ENCODE measurements at regions not wholly inside any gene's neighbourhood (a gene's known extent, or its start where the extent isn't known, plus 50 kb on each side); places are given as distances from the start of the nearest gene placed in this dataset.

DNA sequence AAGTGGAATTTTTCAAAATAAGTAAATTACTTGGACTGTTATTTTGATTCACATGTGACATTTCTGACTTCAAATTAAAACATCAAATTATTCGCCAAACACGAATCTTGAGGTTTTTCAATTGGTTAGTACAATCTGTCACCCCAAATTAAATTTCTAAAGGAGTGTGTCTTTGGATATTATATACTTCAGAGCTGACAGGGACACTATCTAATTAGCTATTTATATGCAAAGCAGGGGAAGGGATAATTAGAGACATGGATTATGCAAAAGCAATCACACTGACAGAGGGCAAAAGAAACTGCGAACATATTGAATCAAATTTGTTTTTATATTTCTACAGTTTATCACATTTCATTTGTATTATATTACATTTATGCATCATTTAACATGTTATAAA is 433.0 kb downstream of the KIF2B start:
- no peak for TF ChIP-seq EP300 (IDR thresholded peaks at IDR 0.05)
- TF ChIP-seq POLR2A (IDR thresholded peaks at IDR 0.05): no peak
- TF ChIP-seq, protein P1, sequence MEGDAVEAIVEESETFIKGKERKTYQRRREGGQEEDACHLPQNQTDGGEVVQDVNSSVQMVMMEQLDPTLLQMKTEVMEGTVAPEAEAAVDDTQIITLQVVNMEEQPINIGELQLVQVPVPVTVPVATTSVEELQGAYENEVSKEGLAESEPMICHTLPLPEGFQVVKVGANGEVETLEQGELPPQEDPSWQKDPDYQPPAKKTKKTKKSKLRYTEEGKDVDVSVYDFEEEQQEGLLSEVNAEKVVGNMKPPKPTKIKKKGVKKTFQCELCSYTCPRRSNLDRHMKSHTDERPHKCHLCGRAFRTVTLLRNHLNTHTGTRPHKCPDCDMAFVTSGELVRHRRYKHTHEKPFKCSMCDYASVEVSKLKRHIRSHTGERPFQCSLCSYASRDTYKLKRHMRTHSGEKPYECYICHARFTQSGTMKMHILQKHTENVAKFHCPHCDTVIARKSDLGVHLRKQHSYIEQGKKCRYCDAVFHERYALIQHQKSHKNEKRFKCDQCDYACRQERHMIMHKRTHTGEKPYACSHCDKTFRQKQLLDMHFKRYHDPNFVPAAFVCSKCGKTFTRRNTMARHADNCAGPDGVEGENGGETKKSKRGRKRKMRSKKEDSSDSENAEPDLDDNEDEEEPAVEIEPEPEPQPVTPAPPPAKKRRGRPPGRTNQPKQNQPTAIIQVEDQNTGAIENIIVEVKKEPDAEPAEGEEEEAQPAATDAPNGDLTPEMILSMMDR (IDR thresholded peaks at IDR 0.05): no peak
- no peak for TF ChIP-seq POLR2AphosphoS5 (IDR thresholded peaks at IDR 0.05)
- H3K4me3 ChIP-seq: no peak overlapping the region
- 88 to 89% methylated on average over 3 of the region's 3 CpGs for WGBS, 2 donors

DNA sequence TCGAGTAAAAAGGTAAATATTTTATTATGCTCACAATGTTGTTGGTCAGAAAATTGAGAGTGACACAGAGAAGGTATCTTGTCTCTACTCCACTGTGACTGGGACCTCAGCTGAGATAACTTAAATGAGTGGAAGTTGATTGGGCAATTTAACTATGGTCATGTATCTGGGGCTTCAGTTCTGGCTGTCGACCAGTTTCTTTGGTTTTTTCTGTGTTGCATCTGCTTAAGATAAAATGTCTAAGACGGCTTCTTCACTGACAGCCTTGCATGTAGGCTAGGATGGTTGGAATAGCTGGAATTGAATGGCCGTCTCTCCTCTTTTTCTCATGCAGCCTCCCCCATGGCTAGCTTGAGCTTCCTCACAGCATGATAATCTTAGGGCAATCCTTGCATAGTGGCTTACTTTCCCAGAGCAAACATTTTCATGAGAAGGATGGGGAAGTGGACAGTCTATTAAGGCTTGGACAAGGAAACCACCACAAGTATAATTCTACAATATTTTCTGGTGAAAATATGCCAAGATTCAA is 433.7 kb downstream of the KIF2B start:
- no peaks in the 10 kb centered on the region for H3K36me3 ChIP-seq

More for the DNA sequence above, 433.0 kb downstream of the KIF2B start:
- H3K27ac ChIP-seq: no peak overlapping the region
- no peaks in the 10 kb centered on the region for H3K4me1 ChIP-seq
- H3K9me3 ChIP-seq: peaks cover 0 to 5% (median 0%) of the 10 kb centered on the region in 4 donors
- H3K36me3 ChIP-seq: no peaks in the 10 kb centered on the region
- no peaks in the 10 kb centered on the region for H3K27me3 ChIP-seq
- no peak for DNase-seq
- intact Hi-C loops (cut with DNase I): no loop called here

DNA sequence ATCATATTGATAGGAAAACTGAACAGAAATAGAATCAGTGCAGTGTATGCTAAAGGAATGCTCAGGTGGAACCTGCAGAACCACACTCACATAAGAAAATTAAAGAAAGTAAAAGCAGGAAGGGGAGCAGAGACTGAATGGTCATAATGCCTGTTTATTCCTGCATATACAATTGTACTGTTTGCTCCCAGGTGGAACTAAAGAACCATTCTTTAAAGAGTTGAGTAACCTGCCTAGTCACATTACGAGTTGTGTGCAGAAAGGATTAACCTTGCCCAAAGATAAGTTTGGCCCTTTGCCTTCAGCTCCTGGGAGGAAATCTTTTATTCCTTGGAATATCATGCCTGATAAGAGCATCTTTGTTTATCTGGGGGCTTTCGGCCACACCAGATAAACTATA is 434.7 kb downstream of the KIF2B start:
- intact Hi-C loops (cut with DNase I): no loop called here
- peaks cover 0 to 10% (median 1%) of the 10 kb centered on the region in 4 donors for H3K9me3 ChIP-seq
- no peak for DNase-seq
- TF ChIP-seq, protein P1 (IDR thresholded peaks at IDR 0.05): no peak
- no peak for TF ChIP-seq EP300 (IDR thresholded peaks at IDR 0.05)
- no peak for TF ChIP-seq POLR2AphosphoS5 (IDR thresholded peaks at IDR 0.05)
- TF ChIP-seq POLR2A (IDR thresholded peaks at IDR 0.05): no peak
- H3K27ac ChIP-seq: no peak overlapping the region
- H3K4me3 ChIP-seq: no peak overlapping the region
- no peaks in the 10 kb centered on the region for H3K36me3 ChIP-seq
- H3K4me1 ChIP-seq: no peaks in the 10 kb centered on the region
- 41% methylated on average over 2 of the region's 2 CpGs for WGBS, 2 donors
- H3K27me3 ChIP-seq: no peaks in the 10 kb centered on the region

More for the DNA sequence above, 433.7 kb downstream of the KIF2B start:
- Histone ChIP-seq H3K27ac (no peak overlapping the region), H3K4me3 (no peak overlapping the region), H3K4me1 (no peaks in the 10 kb centered on the region), H3K27me3 (no peaks in the 10 kb centered on the region), H3K9me3 (peaks cover 0 to 6% (median under 1%) of the 10 kb centered on the region in 4 donors)
- DNase-seq: no peak
- intact Hi-C loops (cut with DNase I): no loop called here
- 60 to 62% methylated on average over 4 of the region's 4 CpGs for WGBS, 2 donors
- no peak for TF ChIP-seq POLR2A (IDR thresholded peaks at IDR 0.05)
- no peak for TF ChIP-seq POLR2AphosphoS5 (IDR thresholded peaks at IDR 0.05)
- TF ChIP-seq EP300 (IDR thresholded peaks at IDR 0.05): no peak
- TF ChIP-seq, protein P1 (IDR thresholded peaks at IDR 0.05): no peak

DNA sequence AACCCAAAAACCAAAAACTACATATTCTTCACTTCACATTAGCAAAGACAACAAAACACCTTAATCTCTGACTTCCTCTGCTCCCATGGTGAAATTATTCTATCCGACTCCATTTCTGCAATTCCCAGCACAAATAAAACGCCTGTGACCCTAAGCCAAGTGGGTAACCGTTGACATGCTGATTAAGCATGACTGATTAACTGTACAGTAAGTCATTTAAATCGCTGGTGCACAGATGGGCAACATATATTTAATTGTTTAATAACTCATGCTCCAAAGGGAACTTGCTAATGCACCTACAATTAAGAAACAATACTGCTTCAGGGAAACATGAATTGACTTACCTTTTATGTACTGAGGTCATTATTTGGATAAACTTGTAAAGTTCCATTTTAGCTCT is 436.7 kb downstream of the KIF2B start:
- Histone ChIP-seq H3K4me1 (no peaks in the 10 kb centered on the region), H3K4me3 (no peak overlapping the region), H3K9me3 (peaks cover 0 to 12% (median 1%) of the 10 kb centered on the region in 4 donors), H3K27ac (no peak overlapping the region), H3K27me3 (no peaks in the 10 kb centered on the region), H3K36me3 (no peaks in the 10 kb centered on the region)
- TF ChIP-seq EP300 (IDR thresholded peaks at IDR 0.05) (no peak), POLR2AphosphoS5 (IDR thresholded peaks at IDR 0.05) (no peak)
- TF ChIP-seq, protein P1 (IDR thresholded peaks at IDR 0.05): no peak
- 69 to 82% methylated on average over 4 of the region's 4 CpGs for WGBS, 2 donors
- no peak for DNase-seq
- intact Hi-C loops (cut with DNase I): no loop called here

DNA sequence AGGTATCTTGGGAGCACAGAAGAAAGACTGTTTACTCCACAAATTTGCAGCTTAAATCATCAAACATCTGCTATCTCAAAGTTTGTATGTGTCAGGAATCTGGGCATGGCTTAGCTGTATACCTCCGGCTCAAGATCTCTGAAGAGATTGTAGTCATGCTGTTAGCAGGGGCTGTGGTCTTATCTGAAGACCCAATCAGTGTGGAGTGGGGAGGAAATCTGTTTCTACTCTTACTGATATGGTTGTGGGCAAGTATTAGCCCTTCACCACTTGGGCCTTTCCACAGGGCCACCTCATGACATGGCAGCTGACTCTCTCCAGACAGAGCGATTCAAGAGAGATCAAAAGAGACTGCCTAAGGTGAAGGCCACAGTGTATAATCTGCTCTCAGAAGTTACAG is 438.7 kb downstream of the KIF2B start:
- H3K27ac ChIP-seq: no peak overlapping the region
- H3K4me3 ChIP-seq: no peak overlapping the region
- H3K36me3 ChIP-seq: no peaks in the 10 kb centered on the region
- peaks cover 0 to 16% (median 1%) of the 10 kb centered on the region in 4 donors for H3K9me3 ChIP-seq
- TF ChIP-seq EP300 (IDR thresholded peaks at IDR 0.05) (no peak), POLR2AphosphoS5 (IDR thresholded peaks at IDR 0.05) (no peak), POLR2A (IDR thresholded peaks at IDR 0.05) (no peak)
- TF ChIP-seq, protein P1 (IDR thresholded peaks at IDR 0.05): no peak
- intact Hi-C loops (cut with DNase I): no loop called here
- H3K4me1 ChIP-seq: no peaks in the 10 kb centered on the region
- DNase-seq: no peak
- WGBS, 2 donors: 87 to 93% methylated on average over 2 of the region's 2 CpGs
- H3K27me3 ChIP-seq: no peaks in the 10 kb centered on the region
